ENCODE measurements at regions not wholly inside any gene's neighbourhood (a gene's known extent, or its start where the extent isn't known, plus 50 kb on each side); places are given as distances from the start of the nearest gene placed in this dataset.

- Histone ChIP-seq H3K27ac (no peak overlapping the region), H3K4me1 (no peaks in the 10 kb centered on the region), H3K36me3 (no peaks in the 10 kb centered on the region), H3K27me3 (peaks cover 0 to 9% (median 0%) of the 10 kb centered on the region in 9 donors), H3K4me3 (no peak overlapping the region), H3K9me3 (no peaks in the 10 kb centered on the region)
- ATAC-seq (no peak), DNase-seq (no peak)
- TF ChIP-seq CTCF (IDR thresholded peaks at IDR 0.05) = no peak
- TF ChIP-seq POLR2A (IDR thresholded peaks at IDR 0.05) = no peak
- intact Hi-C loops (cut with DNase I) = loop anchor here in 2 of 10 donors (5.0 to 10.0 kb wide), 2 partner anchors 474 to 477 kb away; no protein-coding TSS in a partner anchor
- WGBS, 4 donors = 77 to 83% (median 82%) methylated on average over 2 of the region's 2 CpGs
Observed at GRCh38 chr3:181279239-181279565, 289.7 kb upstream of the DNAJC19 start.

- ATAC-seq (no peak), DNase-seq (no peak)
- intact Hi-C loops (cut with DNase I) = loop anchor here in 2 of 10 donors (5.0 to 10.0 kb wide), 2 partner anchors 474 to 476 kb away; no protein-coding TSS in a partner anchor
- H3K4me1 ChIP-seq = no peaks in the 10 kb centered on the region
- H3K36me3 ChIP-seq = no peaks in the 10 kb centered on the region
- no peaks in the 10 kb centered on the region for H3K9me3 ChIP-seq
- H3K27ac ChIP-seq = no peak overlapping the region
- no peak overlapping the region for H3K4me3 ChIP-seq
- peak in 11 of 12 donors; percentile 16 to 54 (median 36) for TF ChIP-seq CTCF (IDR thresholded peaks at IDR 0.05)
- TF ChIP-seq POLR2A (IDR thresholded peaks at IDR 0.05) = no peak
- 37 to 46% (median 43%) methylated on average over 5 of the region's 5 CpGs for WGBS, 4 donors
- H3K27me3 ChIP-seq = peaks cover 0 to 9% (median 0%) of the 10 kb centered on the region in 9 donors
Observed at GRCh38 chr3:181278468-181279238, 289.1 kb upstream of the DNAJC19 start.

GRCh38 chr3:181276358-181276896 is 286.9 kb upstream of the DNAJC19 start:
- 70 to 81% (median 74%) methylated on average over 6 of the region's 6 CpGs for WGBS, 4 donors
- no peaks in the 10 kb centered on the region for H3K36me3 ChIP-seq

More at GRCh38 chr3:181276358-181276896, 286.9 kb upstream of the DNAJC19 start:
- no peak for DNase-seq
- intact Hi-C loops (cut with DNase I) = loop anchor here in 2 of 10 donors (5.0 to 10.0 kb wide), 2 partner anchors 472 to 474 kb away; no protein-coding TSS in a partner anchor
- Histone ChIP-seq H3K4me1 (no peaks in the 10 kb centered on the region), H3K27me3 (peaks cover 0 to 9% (median 0%) of the 10 kb centered on the region in 9 donors), H3K9me3 (no peaks in the 10 kb centered on the region), H3K4me3 (no peak overlapping the region), H3K27ac (no peak overlapping the region)
- ATAC-seq = no peak
- no peak for TF ChIP-seq CTCF (IDR thresholded peaks at IDR 0.05)
- no peak for TF ChIP-seq POLR2A (IDR thresholded peaks at IDR 0.05)

Measured in heart left ventricle (tissue), 16 donors.